MCF 10A (cell line): ENCODE measurements at regions not wholly inside any gene's neighbourhood (a gene's known extent, or its start where the extent isn't known, plus 50 kb on each side); places are given as distances from the start of the nearest gene placed in this dataset.
A peak's percentile ranks its signal among the peaks of the same experiment; 100 is the strongest.

Source experiments
- BruUV-seq: library from RNA; stranded (reverse); fragments of 400-500 nt; replicated peaks from 2 replicates; lab custom pipeline; 2021; lab: Mats Ljungman, UMichigan
- CTCF ChIA-PET: fragments of 300-600 bp; sonication (Branson Sonifier 250); formaldehyde crosslinking; extraction: SDS; loops from one replicate; lab custom pipeline; 2021; ENCODE audit warnings: antibody characterized with exemption, inconsistent platforms; lab: Yijun Ruan, JAX
- POLR2A ChIA-PET: fragments of 300-600, 350-650 bp; sonication (Branson Sonifier 250); formaldehyde crosslinking; extraction: SDS; loops from one replicate; lab custom pipeline; 2020; ENCODE audit warnings: antibody characterized with exemption, inconsistent platforms; lab: Yijun Ruan, JAX
- DNase-seq: peaks from one replicate; pipeline ENCODE4 v3.0.0-alpha.2; 2018; ENCODE audit not compliant: unreplicated experiment
- H3K27ac Mint-ChIP-seq: one replicate; pipeline ENCODE4 v1.8.0; 2022; ENCODE audit warnings: mild to moderate bottlenecking, low read depth, mixed read lengths; ENCODE audit not compliant: unreplicated experiment
- H3K27me3 Mint-ChIP-seq: one replicate; pipeline ENCODE4 v1.8.0; 2022; ENCODE audit warnings: mixed read lengths; ENCODE audit not compliant: insufficient read depth, unreplicated experiment
- H3K36me3 Mint-ChIP-seq: one replicate; pipeline ENCODE4 v1.8.0; 2022; ENCODE audit warnings: mild to moderate bottlenecking, moderate library complexity, mixed read lengths; ENCODE audit not compliant: insufficient read depth, unreplicated experiment
- H3K4me1 Mint-ChIP-seq: one replicate; pipeline ENCODE4 v1.8.0; 2022; ENCODE audit warnings: mixed read lengths; ENCODE audit not compliant: insufficient read depth, unreplicated experiment
- H3K4me3 Mint-ChIP-seq: one replicate; pipeline ENCODE4 v1.8.0; 2022; ENCODE audit warnings: mild to moderate bottlenecking, moderate library complexity, mixed read lengths; ENCODE audit not compliant: unreplicated experiment
- H3K9me3 Mint-ChIP-seq: one replicate; pipeline ENCODE4 v1.8.0; 2022; ENCODE audit warnings: mixed read lengths; ENCODE audit not compliant: unreplicated experiment
- intact Hi-C: fragments of 100-400 bp; cut with micrococcal nuclease; formaldehyde crosslinking; loops from 2 replicates; pipeline ENCODE4 v1.14.1; 2022
- TF ChIP-seq, protein P1 (sequence below): fragments of 200-600 bp; IDR thresholded peaks from one replicate; pipeline ENCODE4 v1.8.0; 2022; ENCODE audit warnings: antibody characterized with exemption, mild to moderate bottlenecking; ENCODE audit not compliant: unreplicated experiment

DNA sequence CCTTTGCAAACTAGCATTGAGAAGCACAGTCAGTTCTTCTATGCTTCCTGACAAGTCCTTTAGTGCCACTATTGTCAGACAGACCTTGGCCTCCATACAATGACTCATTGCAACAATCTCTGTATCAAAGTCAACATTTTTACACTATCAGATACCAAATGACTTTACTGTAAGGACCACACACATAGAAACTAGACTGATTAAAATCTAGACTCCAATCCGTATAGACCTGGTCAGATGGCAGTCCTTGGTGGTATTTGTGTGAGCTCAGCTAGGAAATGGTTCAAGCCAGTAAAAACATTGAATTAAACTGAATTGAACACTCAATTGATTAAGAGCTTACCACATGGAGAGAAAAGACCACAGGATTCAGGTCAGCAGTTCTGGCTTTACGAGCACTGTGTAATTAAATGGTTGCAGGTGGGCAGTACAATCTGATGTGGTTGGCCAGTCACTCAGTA, 549.8 kb upstream of the LCORL start:
- Mint-ChIP-seq H3K27ac (no peak overlapping the region), H3K36me3 (no peaks in the 10 kb centered on the region), H3K4me1 (peaks cover 7% of the 10 kb centered on the region), H3K4me3 (no peak overlapping the region), H3K9me3 (no peaks in the 10 kb centered on the region), H3K27me3 (no peaks in the 10 kb centered on the region)
- no TSS peak for BruUV-seq
- intact Hi-C loops, result no loop called here
- TF ChIP-seq, protein P1, sequence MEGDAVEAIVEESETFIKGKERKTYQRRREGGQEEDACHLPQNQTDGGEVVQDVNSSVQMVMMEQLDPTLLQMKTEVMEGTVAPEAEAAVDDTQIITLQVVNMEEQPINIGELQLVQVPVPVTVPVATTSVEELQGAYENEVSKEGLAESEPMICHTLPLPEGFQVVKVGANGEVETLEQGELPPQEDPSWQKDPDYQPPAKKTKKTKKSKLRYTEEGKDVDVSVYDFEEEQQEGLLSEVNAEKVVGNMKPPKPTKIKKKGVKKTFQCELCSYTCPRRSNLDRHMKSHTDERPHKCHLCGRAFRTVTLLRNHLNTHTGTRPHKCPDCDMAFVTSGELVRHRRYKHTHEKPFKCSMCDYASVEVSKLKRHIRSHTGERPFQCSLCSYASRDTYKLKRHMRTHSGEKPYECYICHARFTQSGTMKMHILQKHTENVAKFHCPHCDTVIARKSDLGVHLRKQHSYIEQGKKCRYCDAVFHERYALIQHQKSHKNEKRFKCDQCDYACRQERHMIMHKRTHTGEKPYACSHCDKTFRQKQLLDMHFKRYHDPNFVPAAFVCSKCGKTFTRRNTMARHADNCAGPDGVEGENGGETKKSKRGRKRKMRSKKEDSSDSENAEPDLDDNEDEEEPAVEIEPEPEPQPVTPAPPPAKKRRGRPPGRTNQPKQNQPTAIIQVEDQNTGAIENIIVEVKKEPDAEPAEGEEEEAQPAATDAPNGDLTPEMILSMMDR, result no peak
- DNase-seq, result no peak
- CTCF ChIA-PET, result interaction anchor here (0.6 to 1.1 kb wide), 3 partner anchors 204 to 935 kb away, joined by 3 to 4 read pairs (median 3); no protein-coding TSS in a partner anchor
- POLR2A ChIA-PET, result no interaction called here

DNA sequence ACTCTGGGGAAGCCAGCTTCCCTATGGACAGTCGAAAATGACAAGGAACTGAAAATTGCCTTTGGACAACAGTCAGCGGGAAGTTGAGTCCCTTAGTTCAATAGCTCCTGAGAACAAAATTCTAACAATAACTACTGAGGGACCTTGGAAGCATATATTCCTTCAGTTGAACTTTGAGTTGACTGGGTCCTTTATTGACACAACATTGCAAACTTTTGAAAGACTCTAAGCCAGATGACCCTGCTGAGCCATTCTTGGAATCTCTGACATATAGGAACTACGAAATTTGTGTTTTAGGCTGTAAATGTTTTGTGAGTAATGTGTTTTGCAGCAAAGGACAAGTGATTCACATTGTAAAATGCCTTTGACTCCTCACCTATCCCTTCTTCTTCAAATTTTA, 548.8 kb upstream of the LCORL start:
- no peak for DNase-seq
- no TSS peak for BruUV-seq
- no peak overlapping the region for H3K4me3 Mint-ChIP-seq
- no peaks in the 10 kb centered on the region for H3K9me3 Mint-ChIP-seq
- peaks cover 7% of the 10 kb centered on the region for H3K4me1 Mint-ChIP-seq
- TF ChIP-seq, protein P1, result no peak
- POLR2A ChIA-PET, result no interaction called here
- CTCF ChIA-PET, result interaction anchor here (0.7 to 5.3 kb wide), 5 partner anchors 150 to 761 kb away, joined by 3 to 40 read pairs (median 3); no protein-coding TSS in a partner anchor
- intact Hi-C loops, result no loop called here
- H3K36me3 Mint-ChIP-seq, result no peaks in the 10 kb centered on the region
- H3K27me3 Mint-ChIP-seq, result no peaks in the 10 kb centered on the region
- no peak overlapping the region for H3K27ac Mint-ChIP-seq

DNA sequence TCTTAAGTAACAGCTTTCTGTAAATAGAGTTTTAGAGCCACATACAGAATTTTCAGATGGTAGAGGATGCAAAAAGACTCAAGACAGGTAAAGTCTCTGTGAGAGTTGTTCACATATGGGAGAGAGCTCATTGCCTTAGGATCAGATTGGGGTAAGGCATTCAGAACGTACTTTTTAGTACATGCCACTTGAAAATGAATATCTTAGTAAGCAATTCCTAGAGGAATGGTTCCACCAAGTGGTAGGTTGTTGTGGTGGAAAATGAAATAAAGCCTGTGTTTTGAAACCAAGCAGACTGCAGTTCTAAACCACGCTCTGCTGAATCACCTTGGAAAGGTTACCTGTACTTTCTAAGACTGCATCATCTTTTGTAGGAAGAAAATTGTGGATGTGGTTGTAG, 547.0 kb upstream of the LCORL start:
- ChIA-PET POLR2A (interaction anchor here (0.6 to 1.3 kb wide), 3 partner anchors 547 to 752 kb away, joined by 3 to 5 read pairs (median 3); no protein-coding TSS in a partner anchor), CTCF (interaction anchor here (0.6 to 5.3 kb wide), 6 partner anchors 14 to 754 kb away, joined by 3 to 40 read pairs (median 4); no protein-coding TSS in a partner anchor)
- TF ChIP-seq, protein P1, result peak; percentile 23
- intact Hi-C loops, result loop anchor here (1.0 kb wide), 2 partner anchors 954 to 1019 kb away; partner anchors contain the start of gene MED28
- Mint-ChIP-seq H3K4me1 (peaks cover 7% of the 10 kb centered on the region), H3K9me3 (no peaks in the 10 kb centered on the region), H3K4me3 (no peak overlapping the region), H3K36me3 (no peaks in the 10 kb centered on the region), H3K27ac (no peak overlapping the region), H3K27me3 (no peaks in the 10 kb centered on the region)
- no peak for DNase-seq
- BruUV-seq, result no TSS peak

DNA sequence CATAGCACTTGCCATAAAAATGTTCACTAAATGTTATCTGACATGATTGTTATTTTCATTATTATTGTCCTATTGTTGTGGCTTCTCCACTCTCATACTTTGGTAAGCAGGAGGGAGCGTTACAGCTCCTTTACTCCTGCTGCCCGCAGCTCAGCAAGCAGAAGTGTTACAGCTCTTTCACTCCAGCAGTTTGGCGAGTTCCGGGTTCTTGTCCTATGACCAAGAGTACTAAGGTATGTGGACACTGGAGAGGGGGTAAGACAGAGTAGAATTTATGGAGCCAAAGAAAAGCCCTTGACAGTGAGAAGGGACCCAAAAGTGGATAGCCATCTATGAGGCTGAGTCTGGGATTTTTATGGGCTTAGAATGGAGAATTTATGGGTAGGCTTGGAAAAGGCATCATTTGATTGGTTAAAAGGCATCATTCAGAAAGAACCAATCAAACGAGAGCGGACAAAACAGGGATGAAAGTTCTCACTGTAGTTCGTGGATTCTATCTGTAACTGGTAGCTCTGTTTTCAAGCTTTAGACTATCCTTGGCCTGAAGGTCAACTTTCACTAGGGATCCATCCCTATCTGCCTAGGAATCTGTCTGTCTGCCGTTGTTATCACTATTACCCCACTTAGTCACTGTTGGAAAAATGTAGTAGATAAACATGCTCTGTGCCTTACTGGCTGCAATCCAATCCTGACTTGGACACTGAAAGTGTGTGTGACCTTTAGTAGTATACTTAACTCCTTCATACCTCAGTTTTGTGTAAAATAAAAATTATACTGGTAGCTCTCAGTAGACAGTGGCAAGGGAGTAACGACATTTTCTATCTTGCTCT, 545.6 kb upstream of the LCORL start:
- H3K27me3 Mint-ChIP-seq, result no peaks in the 10 kb centered on the region
- no TSS peak for BruUV-seq
- H3K27ac Mint-ChIP-seq, result no peak overlapping the region
- peaks cover 7% of the 10 kb centered on the region for H3K4me1 Mint-ChIP-seq
- ChIA-PET CTCF (interaction anchor here (0.7 to 5.3 kb wide), 8 partner anchors 26 to 997 kb away, joined by 3 to 40 read pairs (median 4); no protein-coding TSS in a partner anchor), POLR2A (no interaction called here)
- intact Hi-C loops, result no loop called here
- TF ChIP-seq, protein P1, result no peak
- peaks cover 5% of the 10 kb centered on the region for H3K9me3 Mint-ChIP-seq
- no peak for DNase-seq
- H3K36me3 Mint-ChIP-seq, result no peaks in the 10 kb centered on the region
- H3K4me3 Mint-ChIP-seq, result no peak overlapping the region
